ENCODE measurements at regions not wholly inside any gene's neighbourhood (a gene's known extent, or its start where the extent isn't known, plus 50 kb on each side); places are given as distances from the start of the nearest gene placed in this dataset.

DNA sequence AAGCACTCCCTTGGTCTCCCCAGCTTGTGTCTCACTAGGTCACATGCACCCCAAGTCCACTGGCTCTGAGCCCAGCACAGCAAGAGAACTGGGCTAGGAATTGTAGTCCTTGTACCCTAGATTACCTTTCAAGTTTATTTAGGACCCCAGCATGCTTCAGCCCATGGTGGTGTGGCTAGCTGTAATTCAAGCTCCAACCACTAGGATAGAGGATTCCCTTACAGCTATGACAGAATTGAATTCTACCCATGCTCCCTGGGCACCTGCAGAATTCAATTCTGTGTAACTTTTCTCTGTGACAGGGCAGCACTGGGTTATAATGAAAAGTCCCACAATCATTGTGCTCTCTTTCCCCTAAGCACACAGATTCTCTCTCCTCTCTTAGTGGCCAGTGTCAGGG is 253.8 kb upstream of the DMD start:
- DNase-seq: peak; percentile 12

GRCh38 chrX:33457102-33457501 is 245.8 kb upstream of the DMD start:
- no peak for DNase-seq

- peak; percentile 1 for DNase-seq
Observed at GRCh38 chrX:33447285-33447684, 235.9 kb upstream of the DMD start.

- peak; percentile 67 for DNase-seq
Observed at GRCh38 chrX:33434256-33435092, 223.1 kb upstream of the DMD start.

- no peak for DNase-seq
Observed at GRCh38 chrX:33416273-33416805, 205.0 kb upstream of the DMD start.

- no peak for DNase-seq
Observed at GRCh38 chrX:33415459-33415858, 204.1 kb upstream of the DMD start.

- no peak for DNase-seq
Observed at GRCh38 chrX:33385546-33385945, 174.2 kb upstream of the DMD start.

GRCh38 chrX:33379839-33380238 is 168.5 kb upstream of the DMD start:
- no peak for DNase-seq

- no peak for DNase-seq
Observed at GRCh38 chrX:33357606-33358005, 146.3 kb upstream of the DMD start.

DNA sequence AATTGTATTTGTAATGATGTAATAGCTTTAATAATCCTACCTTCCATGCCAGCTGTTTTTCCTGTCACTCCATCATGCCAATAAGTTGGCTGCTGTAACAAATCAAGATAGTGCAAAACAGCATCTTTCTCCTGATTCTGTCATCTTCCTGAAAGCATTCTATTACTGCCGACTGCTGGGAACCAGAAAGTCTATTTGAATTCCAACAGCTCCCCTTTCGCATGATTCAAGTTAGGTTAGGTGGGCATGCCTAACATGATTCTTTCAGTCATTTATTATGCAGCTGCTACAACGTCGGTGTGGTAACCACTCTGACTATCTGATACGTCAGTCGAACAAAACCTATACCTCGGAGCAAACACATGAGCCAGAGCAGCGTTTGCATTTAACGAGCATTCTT is 127.9 kb upstream of the DMD start:
- peak; percentile 57 for DNase-seq

DNA sequence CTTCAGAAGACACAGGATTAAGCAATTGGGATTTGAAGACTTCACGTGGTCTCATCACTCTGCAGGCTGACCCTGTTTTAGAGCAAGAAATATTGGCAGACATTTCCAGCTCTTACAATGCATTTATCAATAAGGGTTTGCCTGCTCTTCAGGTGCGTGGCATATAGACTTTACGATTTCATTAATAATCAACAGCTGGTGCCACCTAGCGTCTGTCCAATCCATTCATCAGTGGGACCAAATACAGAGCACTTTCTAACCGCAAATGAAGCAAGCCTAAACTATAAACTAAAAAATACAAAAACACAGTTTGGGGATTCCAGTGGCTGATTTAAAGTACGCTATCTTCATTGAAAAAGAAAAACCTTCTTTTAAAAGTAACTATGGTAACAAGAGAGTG is 125.4 kb upstream of the DMD start:
- DNase-seq: peak; percentile 66

- DNase-seq: no peak
Observed at GRCh38 chrX:33333271-33333670, 121.9 kb upstream of the DMD start.

DNA sequence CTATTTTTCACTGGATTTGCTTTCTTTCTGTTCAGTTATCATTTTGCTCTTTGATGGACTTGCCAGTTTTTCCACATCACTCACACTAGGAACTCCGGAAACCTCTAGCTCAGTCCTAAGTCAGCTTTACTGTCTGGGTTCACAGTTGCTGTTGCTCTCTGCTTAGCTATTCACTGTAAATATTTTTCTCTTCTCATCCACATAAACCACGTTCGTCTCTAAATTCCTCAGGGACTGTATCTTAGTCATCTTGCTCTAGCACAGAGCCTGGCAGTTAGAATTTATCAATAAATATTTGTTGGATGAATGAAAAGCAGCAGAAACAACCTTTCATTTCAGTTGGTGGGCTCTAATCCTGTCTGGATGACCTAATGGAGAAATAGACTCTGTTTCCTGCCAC is 119.4 kb upstream of the DMD start:
- no peak for DNase-seq

DNA sequence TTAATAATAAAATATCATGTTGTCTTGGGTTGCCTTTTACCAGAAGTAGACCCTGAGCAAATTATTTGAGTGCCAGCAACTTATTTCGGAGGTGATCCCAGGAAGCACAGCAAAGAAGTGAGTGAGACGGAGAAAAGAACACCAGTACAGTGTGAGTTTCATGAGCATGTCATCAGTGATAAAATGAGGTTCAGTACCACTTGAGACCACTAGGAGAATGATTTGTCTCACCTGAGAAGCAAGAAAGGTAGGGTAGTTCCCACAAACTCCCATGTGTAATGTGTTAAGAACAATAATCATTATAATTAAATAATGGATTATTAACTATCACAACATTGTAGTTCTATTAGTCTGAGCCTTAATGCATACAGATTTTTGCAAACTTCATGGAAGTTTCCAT is 112.8 kb upstream of the DMD start:
- DNase-seq: peak; percentile 37

- no peak for DNase-seq
Observed at GRCh38 chrX:33307911-33308354, 96.6 kb upstream of the DMD start.

GRCh38 chrX:33298622-33299021 is 87.3 kb upstream of the DMD start:
- no peak for DNase-seq

DNA sequence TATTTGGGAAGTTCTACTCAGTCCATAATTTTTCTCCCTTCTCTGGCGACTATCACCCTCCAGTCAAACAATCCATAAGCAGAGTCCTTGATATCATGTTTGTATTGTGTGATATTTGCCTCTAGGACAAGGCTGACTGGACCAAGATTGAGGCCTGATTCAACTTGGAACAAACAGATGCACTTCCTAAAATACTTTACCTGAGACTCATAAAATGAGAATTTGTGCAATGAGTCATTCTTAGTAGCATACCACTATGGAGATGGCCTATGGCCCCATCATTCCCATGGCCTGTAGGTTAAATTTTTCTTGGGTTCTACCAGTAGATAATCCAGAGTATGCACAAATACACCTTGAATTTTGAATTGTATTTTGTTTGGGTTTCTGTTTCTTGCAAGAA is 74.2 kb upstream of the DMD start:
- no peak for DNase-seq

DNA sequence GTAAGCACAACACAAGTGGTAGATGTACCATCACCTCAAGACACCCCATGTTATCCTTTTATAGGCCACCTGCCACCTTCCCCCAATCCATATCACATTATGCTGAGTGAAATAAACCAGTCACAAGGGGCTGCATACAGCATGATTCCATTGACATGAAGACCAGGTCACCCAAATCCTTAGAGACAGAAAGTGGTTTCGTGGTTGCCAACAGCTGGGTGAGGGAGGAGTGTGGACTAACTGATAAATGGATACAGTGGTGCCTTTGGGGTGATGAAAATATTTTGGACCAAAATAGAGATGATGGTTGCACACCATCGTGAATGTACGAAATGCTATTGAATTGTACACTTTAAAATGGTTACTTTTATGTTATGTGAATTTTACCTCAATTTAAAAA is 65.7 kb upstream of the DMD start:
- DNase-seq: no peak

DNA sequence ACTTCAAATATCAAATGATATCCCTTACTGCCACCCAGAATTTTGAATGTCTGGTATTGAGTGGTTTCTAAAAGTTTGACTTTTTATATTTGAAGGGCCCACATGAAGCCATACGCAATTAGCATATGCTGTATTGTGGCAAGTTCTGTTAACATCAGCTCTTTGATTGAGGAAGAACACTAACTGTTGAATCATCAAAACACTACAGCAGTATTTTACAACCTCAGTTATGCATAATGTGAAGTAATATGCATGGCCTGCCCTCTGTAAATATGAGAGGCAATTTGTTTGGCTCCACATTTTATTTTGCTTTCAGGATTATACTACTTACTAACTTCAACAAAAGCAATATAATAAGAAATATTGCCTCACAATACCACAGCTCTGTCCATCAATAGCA is 62.2 kb upstream of the DMD start:
- DNase-seq: no peak

- DNase-seq: no peak
Observed at GRCh38 chrX:33272986-33273385, 61.6 kb upstream of the DMD start.
